MCF 10A (cell line): ENCODE measurements at regions not wholly inside any gene's neighbourhood (a gene's known extent, or its start where the extent isn't known, plus 50 kb on each side); places are given as distances from the start of the nearest gene placed in this dataset.

Experiments used
- BruUV-seq: library from RNA; stranded (reverse); fragments of 400-500 nt; replicated peaks from 2 replicates; lab custom pipeline; 2021; lab: Mats Ljungman, UMichigan
- CTCF ChIA-PET: fragments of 300-600 bp; sonication (Branson Sonifier 250); formaldehyde crosslinking; extraction: SDS; loops from one replicate; lab custom pipeline; 2021; ENCODE audit warnings: antibody characterized with exemption, inconsistent platforms; lab: Yijun Ruan, JAX
- POLR2A ChIA-PET: fragments of 300-600, 350-650 bp; sonication (Branson Sonifier 250); formaldehyde crosslinking; extraction: SDS; loops from one replicate; lab custom pipeline; 2020; ENCODE audit warnings: antibody characterized with exemption, inconsistent platforms; lab: Yijun Ruan, JAX
- DNase-seq: peaks from one replicate; pipeline ENCODE4 v3.0.0-alpha.2; 2018; ENCODE audit not compliant: unreplicated experiment
- H3K27ac Mint-ChIP-seq: one replicate; pipeline ENCODE4 v1.8.0; 2022; ENCODE audit warnings: mild to moderate bottlenecking, low read depth, mixed read lengths; ENCODE audit not compliant: unreplicated experiment
- H3K27me3 Mint-ChIP-seq: one replicate; pipeline ENCODE4 v1.8.0; 2022; ENCODE audit warnings: mixed read lengths; ENCODE audit not compliant: insufficient read depth, unreplicated experiment
- H3K36me3 Mint-ChIP-seq: one replicate; pipeline ENCODE4 v1.8.0; 2022; ENCODE audit warnings: mild to moderate bottlenecking, moderate library complexity, mixed read lengths; ENCODE audit not compliant: insufficient read depth, unreplicated experiment
- H3K4me1 Mint-ChIP-seq: one replicate; pipeline ENCODE4 v1.8.0; 2022; ENCODE audit warnings: mixed read lengths; ENCODE audit not compliant: insufficient read depth, unreplicated experiment
- H3K4me3 Mint-ChIP-seq: one replicate; pipeline ENCODE4 v1.8.0; 2022; ENCODE audit warnings: mild to moderate bottlenecking, moderate library complexity, mixed read lengths; ENCODE audit not compliant: unreplicated experiment
- H3K9me3 Mint-ChIP-seq: one replicate; pipeline ENCODE4 v1.8.0; 2022; ENCODE audit warnings: mixed read lengths; ENCODE audit not compliant: unreplicated experiment
- CTCF ChIP-seq: fragments of 200-600 bp; IDR thresholded peaks from one replicate; pipeline ENCODE4 v1.8.0; 2022; ENCODE audit warnings: antibody characterized with exemption, mild to moderate bottlenecking; ENCODE audit not compliant: unreplicated experiment
- intact Hi-C: fragments of 100-400 bp; cut with micrococcal nuclease; formaldehyde crosslinking; loops from 2 replicates; pipeline ENCODE4 v1.14.1; 2022

- Mint-ChIP-seq H3K4me1 (no peaks in the 10 kb centered on the region), H3K9me3 (peaks cover 7% of the 10 kb centered on the region), H3K36me3 (no peaks in the 10 kb centered on the region), H3K4me3 (no peak overlapping the region), H3K27ac (no peak overlapping the region), H3K27me3 (no peaks in the 10 kb centered on the region)
- ChIA-PET CTCF (no interaction called here), POLR2A (interaction anchor here (0.7 to 2.5 kb wide), 2 partner anchors 10 to 28 kb away, joined by 4 to 7 read pairs; no protein-coding TSS in a partner anchor)
- no TSS peak for BruUV-seq
- intact Hi-C loops = no loop called here
- no peak for DNase-seq
- no peak for TF ChIP-seq CTCF
These were observed 77.1 kb upstream of the WSB1 start for GRCh38 chr17:27216836-27217235.

- CTCF ChIA-PET = interaction anchor here (3.1 kb wide), 1 partner anchor 19 kb away, joined by 12 read pairs; no protein-coding TSS in a partner anchor
These were observed 76.3 kb upstream of the WSB1 start for GRCh38 chr17:27217631-27218030.

GRCh38 chr17:27218041-27218440 lies 75.9 kb upstream of the WSB1 start:
- intact Hi-C loops = no loop called here
- Mint-ChIP-seq H3K4me1 (no peaks in the 10 kb centered on the region), H3K27ac (no peak overlapping the region), H3K27me3 (no peaks in the 10 kb centered on the region), H3K36me3 (no peaks in the 10 kb centered on the region), H3K9me3 (peaks cover 7% of the 10 kb centered on the region), H3K4me3 (no peak overlapping the region)
- no peak for TF ChIP-seq CTCF
- ChIA-PET CTCF (interaction anchor here (0.7 to 3.1 kb wide), 2 partner anchors 19 to 43 kb away, joined by 3 to 12 read pairs; no protein-coding TSS in a partner anchor), POLR2A (interaction anchor here (1.8 kb wide), 1 partner anchor 77 kb away, joined by 9 read pairs; the partner anchor contains the start of gene WSB1)
- BruUV-seq = no TSS peak
- DNase-seq = no peak

More at GRCh38 chr17:27217631-27218030, 76.3 kb upstream of the WSB1 start:
- no TSS peak for BruUV-seq
- intact Hi-C loops = no loop called here
- no peak overlapping the region for H3K4me3 Mint-ChIP-seq
- no peak for DNase-seq
- H3K27me3 Mint-ChIP-seq = no peaks in the 10 kb centered on the region
- POLR2A ChIA-PET = interaction anchor here (1.8 kb wide), 1 partner anchor 77 kb away, joined by 9 read pairs; the partner anchor contains the start of gene WSB1
- no peak overlapping the region for H3K27ac Mint-ChIP-seq
- no peaks in the 10 kb centered on the region for H3K4me1 Mint-ChIP-seq
- peaks cover 7% of the 10 kb centered on the region for H3K9me3 Mint-ChIP-seq
- TF ChIP-seq CTCF = no peak
- H3K36me3 Mint-ChIP-seq = no peaks in the 10 kb centered on the region

GRCh38 chr17:27218719-27219488 lies 75.0 kb upstream of the WSB1 start:
- H3K27ac Mint-ChIP-seq = no peak overlapping the region
- H3K9me3 Mint-ChIP-seq = no peaks in the 10 kb centered on the region
- ChIA-PET CTCF (interaction anchor here (0.7 to 3.1 kb wide), 2 partner anchors 18 to 44 kb away, joined by 3 to 12 read pairs; no protein-coding TSS in a partner anchor), POLR2A (interaction anchor here (0.7 to 1.8 kb wide), 2 partner anchors 12 to 76 kb away, joined by 3 to 9 read pairs; partner anchors contain the start of gene WSB1)
- H3K4me1 Mint-ChIP-seq = no peaks in the 10 kb centered on the region
- no peak for DNase-seq
- no peak overlapping the region for H3K4me3 Mint-ChIP-seq
- BruUV-seq = no TSS peak
- TF ChIP-seq CTCF = no peak
- intact Hi-C loops = no loop called here
- no peaks in the 10 kb centered on the region for H3K36me3 Mint-ChIP-seq
- no peaks in the 10 kb centered on the region for H3K27me3 Mint-ChIP-seq
